ENCODE measurements at regions not wholly inside any gene's neighbourhood (a gene's known extent, or its start where the extent isn't known, plus 50 kb on each side); places are given as distances from the start of the nearest gene placed in this dataset.

DNA sequence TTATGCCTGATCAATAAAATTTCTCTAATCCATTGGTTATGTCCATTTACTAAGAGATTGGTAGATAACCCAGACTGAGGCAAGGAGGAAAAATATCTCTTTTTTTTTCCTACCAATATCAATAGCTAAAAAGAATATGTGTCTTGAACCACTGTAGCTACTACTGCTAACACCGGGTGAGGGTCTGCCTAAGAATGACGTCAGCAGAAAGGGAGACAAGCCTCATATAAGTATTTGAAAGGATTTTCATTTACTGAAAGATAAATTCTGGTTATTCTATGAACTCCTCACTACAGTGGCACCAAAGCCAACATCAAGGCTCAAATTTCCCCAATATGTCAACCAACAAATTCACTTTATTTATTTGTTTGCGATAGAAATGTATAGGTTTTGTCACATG, 389.0 kb upstream of the ALCAM start:
- no peak for TF ChIP-seq CTBP1 (IDR thresholded peaks at IDR 0.05; ENCODE audit: borderline replicate concordance)
- TF ChIP-seq SUZ12 (IDR thresholded peaks at IDR 0.05), result no peak
- TF ChIP-seq HDGF (IDR thresholded peaks at IDR 0.05; ENCODE audit: borderline replicate concordance), result no peak
- TF ChIP-seq FOXA1 (IDR thresholded peaks at IDR 0.05), result no peak
- no peak for TF ChIP-seq ELF4 (IDR thresholded peaks at IDR 0.05)
- no peak for TF ChIP-seq L3MBTL2 (conservative IDR thresholded peaks at IDR 0.05)
- TF ChIP-seq TARDBP (IDR thresholded peaks at IDR 0.05), result no peak
- TF ChIP-seq ZNF384 (IDR thresholded peaks at IDR 0.05), result no peak
- no peak for TF ChIP-seq SP1 (IDR thresholded peaks at IDR 0.05)
- TF ChIP-seq BHLHE40 (IDR thresholded peaks at IDR 0.05; ENCODE audit: borderline replicate concordance), result no peak
- TF ChIP-seq NFRKB (IDR thresholded peaks at IDR 0.05), result no peak
- TF ChIP-seq LEF1 (IDR thresholded peaks at IDR 0.05; ENCODE audit: borderline replicate concordance), result no peak
- TF ChIP-seq FOXK2 (IDR thresholded peaks at IDR 0.05), result no peak
- no peak for TF ChIP-seq FOXM1 (IDR thresholded peaks at IDR 0.05; ENCODE audit: borderline replicate concordance)
- TF ChIP-seq ARNT (IDR thresholded peaks at IDR 0.05), result no peak
- TF ChIP-seq, protein P1, sequence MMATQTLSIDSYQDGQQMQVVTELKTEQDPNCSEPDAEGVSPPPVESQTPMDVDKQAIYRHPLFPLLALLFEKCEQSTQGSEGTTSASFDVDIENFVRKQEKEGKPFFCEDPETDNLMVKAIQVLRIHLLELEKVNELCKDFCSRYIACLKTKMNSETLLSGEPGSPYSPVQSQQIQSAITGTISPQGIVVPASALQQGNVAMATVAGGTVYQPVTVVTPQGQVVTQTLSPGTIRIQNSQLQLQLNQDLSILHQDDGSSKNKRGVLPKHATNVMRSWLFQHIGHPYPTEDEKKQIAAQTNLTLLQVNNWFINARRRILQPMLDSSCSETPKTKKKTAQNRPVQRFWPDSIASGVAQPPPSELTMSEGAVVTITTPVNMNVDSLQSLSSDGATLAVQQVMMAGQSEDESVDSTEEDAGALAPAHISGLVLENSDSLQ (IDR thresholded peaks at IDR 0.05), result no peak
- no peak for DNase-seq (ENCODE audit: extremely low spot score)
- CTCF ChIA-PET, result no interaction called here
- POLR2A ChIA-PET, result no interaction called here

DNA sequence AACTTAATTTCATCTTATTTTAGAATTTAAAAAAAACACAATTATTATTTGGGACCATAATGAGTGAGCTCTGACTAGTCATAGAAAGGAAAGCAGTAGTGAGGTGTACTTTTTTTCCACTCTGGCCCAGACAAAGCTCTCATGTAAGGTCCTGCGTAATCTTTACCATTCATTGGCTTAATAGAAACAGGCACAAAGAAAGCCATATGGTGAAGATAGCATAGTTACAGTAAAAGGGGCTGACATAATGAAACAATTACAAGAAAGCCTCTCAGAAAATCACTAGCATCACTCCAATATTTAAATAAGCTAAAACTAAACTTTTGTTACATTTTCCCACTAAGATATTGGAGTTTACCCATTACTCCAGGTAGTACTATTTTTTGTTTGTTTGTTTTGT, 384.6 kb upstream of the ALCAM start:
- TF ChIP-seq FOXA1 (IDR thresholded peaks at IDR 0.05) (no peak), ARNT (IDR thresholded peaks at IDR 0.05) (no peak), SUZ12 (IDR thresholded peaks at IDR 0.05) (no peak), BHLHE40 (IDR thresholded peaks at IDR 0.05; ENCODE audit: borderline replicate concordance) (no peak), HDGF (IDR thresholded peaks at IDR 0.05; ENCODE audit: borderline replicate concordance) (no peak), L3MBTL2 (conservative IDR thresholded peaks at IDR 0.05) (no peak), NFRKB (IDR thresholded peaks at IDR 0.05) (no peak), SP1 (IDR thresholded peaks at IDR 0.05) (no peak), TARDBP (IDR thresholded peaks at IDR 0.05) (no peak), FOXM1 (IDR thresholded peaks at IDR 0.05; ENCODE audit: borderline replicate concordance) (no peak)
- DNase-seq (ENCODE audit: extremely low spot score), result no peak
- CTCF ChIA-PET, result no interaction called here
- POLR2A ChIA-PET, result no interaction called here

DNA sequence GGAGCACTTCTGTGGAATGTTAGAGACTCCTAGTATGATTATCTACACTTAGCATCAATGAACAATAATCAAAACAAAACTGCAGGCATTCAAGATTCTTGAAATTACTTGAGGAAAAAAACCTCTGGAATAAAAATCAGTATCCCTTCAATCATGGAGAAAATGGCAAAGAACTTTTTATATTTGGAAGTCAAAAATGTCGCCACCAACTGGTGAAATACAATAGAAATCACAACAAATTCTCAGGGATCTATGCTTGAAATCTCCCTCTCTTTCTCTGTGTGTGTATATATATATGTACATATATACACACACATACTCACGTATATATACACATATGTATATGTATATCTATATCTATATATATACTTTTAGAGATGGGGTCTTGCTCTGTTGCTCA, 378.9 kb upstream of the ALCAM start:
- CTCF ChIA-PET, result no interaction called here
- DNase-seq (ENCODE audit: extremely low spot score), result no peak
- POLR2A ChIA-PET, result no interaction called here
- TF ChIP-seq NFRKB (IDR thresholded peaks at IDR 0.05), result no peak
- no peak for TF ChIP-seq TARDBP (IDR thresholded peaks at IDR 0.05)
- TF ChIP-seq, protein P1 (IDR thresholded peaks at IDR 0.05), result no peak
- TF ChIP-seq LEF1 (IDR thresholded peaks at IDR 0.05; ENCODE audit: borderline replicate concordance), result no peak
- no peak for TF ChIP-seq BHLHE40 (IDR thresholded peaks at IDR 0.05; ENCODE audit: borderline replicate concordance)
- TF ChIP-seq HDGF (IDR thresholded peaks at IDR 0.05; ENCODE audit: borderline replicate concordance), result no peak
- TF ChIP-seq FOXK2 (IDR thresholded peaks at IDR 0.05), result no peak
- no peak for TF ChIP-seq ZNF384 (IDR thresholded peaks at IDR 0.05)
- TF ChIP-seq L3MBTL2 (conservative IDR thresholded peaks at IDR 0.05), result no peak
- no peak for TF ChIP-seq FOXM1 (IDR thresholded peaks at IDR 0.05; ENCODE audit: borderline replicate concordance)
- TF ChIP-seq SP1 (IDR thresholded peaks at IDR 0.05), result no peak
- TF ChIP-seq ELF4 (IDR thresholded peaks at IDR 0.05), result no peak
- TF ChIP-seq ARNT (IDR thresholded peaks at IDR 0.05), result no peak
- TF ChIP-seq FOXA1 (IDR thresholded peaks at IDR 0.05), result no peak
- TF ChIP-seq SUZ12 (IDR thresholded peaks at IDR 0.05), result no peak
- TF ChIP-seq CTBP1 (IDR thresholded peaks at IDR 0.05; ENCODE audit: borderline replicate concordance), result no peak

GRCh38 chr3:104988496-104988895, 378.2 kb upstream of the ALCAM start:
- TF ChIP-seq SUZ12 (IDR thresholded peaks at IDR 0.05) (no peak), ELF4 (IDR thresholded peaks at IDR 0.05) (no peak), NFRKB (IDR thresholded peaks at IDR 0.05) (no peak), FOXK2 (IDR thresholded peaks at IDR 0.05) (no peak), ARNT (IDR thresholded peaks at IDR 0.05) (no peak), ZNF384 (IDR thresholded peaks at IDR 0.05) (no peak), FOXA1 (IDR thresholded peaks at IDR 0.05) (no peak), L3MBTL2 (conservative IDR thresholded peaks at IDR 0.05) (no peak), CTBP1 (IDR thresholded peaks at IDR 0.05; ENCODE audit: borderline replicate concordance) (no peak), FOXM1 (IDR thresholded peaks at IDR 0.05; ENCODE audit: borderline replicate concordance) (no peak), LEF1 (IDR thresholded peaks at IDR 0.05; ENCODE audit: borderline replicate concordance) (no peak), SP1 (IDR thresholded peaks at IDR 0.05) (no peak)
- TF ChIP-seq, protein P1 (IDR thresholded peaks at IDR 0.05), result no peak

DNA sequence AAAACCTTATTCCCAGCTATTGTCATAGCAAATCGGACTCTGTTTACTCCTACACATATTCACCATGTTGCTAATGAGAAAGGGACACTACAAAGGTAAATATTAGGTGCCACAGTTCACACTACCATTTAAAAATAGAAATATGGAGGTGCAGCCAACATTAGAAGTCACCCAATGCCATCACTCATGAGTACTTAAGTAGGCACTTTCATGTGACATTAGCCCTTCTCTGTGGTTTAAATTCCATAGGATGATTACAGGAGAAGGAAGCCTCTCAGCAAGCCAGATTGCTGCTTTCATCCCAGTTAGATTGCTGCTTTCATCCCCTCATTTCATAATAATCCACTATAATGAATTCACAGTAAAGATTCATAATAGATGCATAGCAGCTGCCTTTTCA, 376.8 kb upstream of the ALCAM start:
- no peak for DNase-seq (ENCODE audit: extremely low spot score)
- CTCF ChIA-PET, result interaction anchor here (0.5 to 0.6 kb wide), 2 partner anchors 9 to 433 kb away, joined by 3 read pairs; no protein-coding TSS in a partner anchor
- TF ChIP-seq BHLHE40 (IDR thresholded peaks at IDR 0.05; ENCODE audit: borderline replicate concordance), result no peak
- TF ChIP-seq LEF1 (IDR thresholded peaks at IDR 0.05; ENCODE audit: borderline replicate concordance), result no peak
- TF ChIP-seq SUZ12 (IDR thresholded peaks at IDR 0.05), result no peak
- TF ChIP-seq HDGF (IDR thresholded peaks at IDR 0.05; ENCODE audit: borderline replicate concordance), result no peak
- no peak for TF ChIP-seq L3MBTL2 (conservative IDR thresholded peaks at IDR 0.05)
- TF ChIP-seq ARNT (IDR thresholded peaks at IDR 0.05), result no peak
- POLR2A ChIA-PET, result no interaction called here

More at GRCh38 chr3:104988496-104988895, 378.2 kb upstream of the ALCAM start:
- no peak for DNase-seq (ENCODE audit: extremely low spot score)
- POLR2A ChIA-PET, result no interaction called here
- CTCF ChIA-PET, result no interaction called here

DNA sequence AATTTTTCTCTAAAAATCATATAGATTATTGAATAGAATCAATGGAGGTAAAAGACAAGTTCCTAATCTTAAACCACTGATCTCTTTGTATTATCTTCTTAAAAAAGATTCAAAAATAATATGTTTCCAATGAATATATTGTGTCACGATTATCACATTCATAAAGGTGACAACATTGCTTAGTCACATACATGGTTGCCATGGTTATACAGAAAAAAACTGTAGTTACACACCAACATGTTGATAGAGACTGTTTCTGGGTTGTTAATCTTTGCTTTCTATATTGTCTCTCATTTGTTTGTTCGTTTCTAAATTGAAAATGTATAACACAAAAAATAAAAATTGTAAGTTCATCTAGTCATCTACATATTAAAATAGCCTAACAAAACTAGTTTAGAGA, 376.0 kb upstream of the ALCAM start:
- no peak for DNase-seq (ENCODE audit: extremely low spot score)
- TF ChIP-seq HDGF (IDR thresholded peaks at IDR 0.05; ENCODE audit: borderline replicate concordance) (no peak), ARNT (IDR thresholded peaks at IDR 0.05) (no peak), SP1 (IDR thresholded peaks at IDR 0.05) (no peak), CTBP1 (IDR thresholded peaks at IDR 0.05; ENCODE audit: borderline replicate concordance) (no peak), LEF1 (IDR thresholded peaks at IDR 0.05; ENCODE audit: borderline replicate concordance) (no peak), FOXK2 (IDR thresholded peaks at IDR 0.05) (no peak), FOXA1 (IDR thresholded peaks at IDR 0.05) (no peak), FOXM1 (IDR thresholded peaks at IDR 0.05; ENCODE audit: borderline replicate concordance) (no peak), L3MBTL2 (conservative IDR thresholded peaks at IDR 0.05) (no peak), NFRKB (IDR thresholded peaks at IDR 0.05) (no peak), ZNF384 (IDR thresholded peaks at IDR 0.05) (no peak), TARDBP (IDR thresholded peaks at IDR 0.05) (no peak), BHLHE40 (IDR thresholded peaks at IDR 0.05; ENCODE audit: borderline replicate concordance) (no peak), SUZ12 (IDR thresholded peaks at IDR 0.05) (no peak), ELF4 (IDR thresholded peaks at IDR 0.05) (no peak)
- TF ChIP-seq, protein P1 (IDR thresholded peaks at IDR 0.05), result no peak
- ChIA-PET CTCF (interaction anchor here (0.5 to 0.6 kb wide), 2 partner anchors 10 to 434 kb away, joined by 3 read pairs; no protein-coding TSS in a partner anchor), POLR2A (no interaction called here)

All from HEK293T (cell line).